HG02852 (cell line): ENCODE measurements at regions not wholly inside any gene's neighbourhood (a gene's known extent, or its start where the extent isn't known, plus 50 kb on each side); places are given as distances from the start of the nearest gene placed in this dataset.

ENCODE experiments used
- ATAC-seq: cut with Tn5 transposase; IDR thresholded peaks from one replicate; pipeline ENCODE4 v1.9.1; 2021; ENCODE audit warnings: mild to moderate bottlenecking, moderate library complexity; ENCODE audit not compliant: unreplicated experiment

- ATAC-seq: no peak
Observed at GRCh38 chr5:171676286-171676944, 109.2 kb upstream of the SMIM23 start.

DNA sequence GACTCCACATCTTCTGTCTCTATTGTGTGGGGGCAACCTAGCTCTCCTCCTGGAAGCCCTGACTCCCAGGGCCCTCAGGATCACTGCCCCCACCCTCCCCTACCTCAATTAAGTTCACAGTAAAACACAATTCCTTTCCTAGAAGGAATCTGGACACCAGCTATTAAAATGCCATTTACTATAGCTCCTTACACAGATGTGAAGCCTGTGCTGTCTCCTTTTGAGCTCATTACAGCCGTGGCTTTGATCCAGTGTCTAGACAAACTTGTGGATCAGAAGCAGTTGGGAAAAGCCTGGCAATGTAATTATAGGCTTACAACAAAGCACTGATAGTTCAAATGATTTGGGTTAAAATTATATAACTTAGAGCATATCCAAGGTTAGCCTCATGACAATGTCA, 107.0 kb upstream of the SMIM23 start:
- no peak for ATAC-seq

GRCh38 chr5:171680485-171680884, 105.1 kb upstream of the SMIM23 start:
- ATAC-seq: no peak

- no peak for ATAC-seq
Observed at GRCh38 chr5:171681061-171681460, 104.6 kb upstream of the SMIM23 start.

- no peak for ATAC-seq
Observed at GRCh38 chr5:171681677-171682076, 103.9 kb upstream of the SMIM23 start.

- no peak for ATAC-seq
Observed at GRCh38 chr5:171682801-171683200, 102.8 kb upstream of the SMIM23 start.

DNA sequence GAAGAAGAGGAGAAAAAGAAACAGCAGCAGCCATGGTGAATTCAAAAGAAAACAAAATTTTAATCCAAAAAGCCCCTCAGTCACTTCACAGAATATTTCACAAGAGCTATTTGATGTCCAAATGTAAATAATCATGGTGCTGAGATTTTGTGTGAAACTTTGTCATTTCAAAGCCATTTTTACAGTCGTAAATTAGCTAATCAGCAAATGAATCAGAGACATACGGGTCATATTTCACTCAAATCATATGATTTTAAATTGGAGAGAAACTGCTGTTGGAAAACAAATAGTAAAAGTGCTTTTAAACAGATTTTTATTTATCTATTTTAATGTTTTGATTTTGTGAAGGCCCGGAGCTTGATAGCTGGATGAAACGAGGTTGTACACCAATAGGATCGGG, 101.4 kb upstream of the SMIM23 start:
- ATAC-seq: no peak

DNA sequence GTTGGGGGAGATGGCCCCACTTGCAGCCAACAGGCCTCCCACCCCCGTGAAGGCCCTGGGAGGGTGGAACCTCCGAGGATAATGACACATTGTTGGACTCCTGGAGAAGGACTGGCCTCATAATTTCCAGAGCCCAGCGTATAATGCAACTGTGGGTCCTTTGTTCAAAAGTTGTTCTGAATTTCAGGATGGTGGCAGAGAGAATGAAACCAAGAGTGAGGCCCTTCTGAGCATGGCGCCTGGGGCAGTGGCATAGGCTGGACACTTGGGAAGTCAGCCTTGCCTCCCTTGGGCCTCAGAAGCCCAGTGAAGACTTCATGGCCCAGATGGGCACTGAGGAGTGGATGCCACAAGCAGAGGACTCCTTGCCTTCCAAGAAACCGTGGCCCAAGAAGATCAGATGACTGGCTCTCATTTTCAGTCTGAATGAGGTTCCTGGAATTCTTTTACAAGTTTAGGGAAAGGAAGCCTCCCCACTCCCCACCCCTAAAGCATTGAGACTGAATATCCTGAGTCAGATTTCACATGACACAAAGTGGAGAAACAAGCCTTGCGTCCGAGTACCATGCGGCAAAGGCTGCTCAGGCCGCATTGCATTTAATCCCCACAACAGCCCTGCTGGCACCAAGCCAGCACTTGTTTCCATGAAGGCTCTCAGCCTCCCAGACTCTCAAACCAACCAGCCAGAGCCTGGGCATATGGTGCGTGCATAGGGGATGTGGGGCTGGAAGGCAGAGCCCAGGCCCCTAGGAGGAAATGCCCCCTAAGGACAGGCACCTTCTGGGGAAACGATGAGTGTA, 96.7 kb upstream of the SMIM23 start:
- ATAC-seq: no peak

DNA sequence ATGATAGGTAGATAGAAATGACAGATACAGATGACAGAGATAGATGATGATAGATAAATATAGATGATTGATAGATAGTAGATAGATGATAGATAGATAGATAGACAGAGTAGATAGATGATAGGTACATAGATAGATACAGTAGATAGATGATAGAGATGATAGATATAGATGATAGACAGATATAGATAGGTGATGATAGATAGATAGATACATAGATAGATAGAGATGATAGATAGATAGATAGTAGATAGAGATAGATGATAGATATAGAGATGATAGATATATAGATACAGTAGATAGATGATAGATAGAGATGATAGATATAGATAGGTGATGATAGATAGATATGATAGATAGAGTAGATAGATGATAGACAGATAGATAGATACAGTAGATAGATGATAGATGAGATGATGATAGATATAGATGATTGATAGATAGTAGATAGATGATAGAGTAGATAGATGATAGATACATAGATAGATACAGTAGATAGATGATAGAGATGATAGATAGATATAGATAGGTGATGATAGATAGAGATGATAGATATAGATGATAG, 95.7 kb upstream of the SMIM23 start:
- no peak for ATAC-seq

DNA sequence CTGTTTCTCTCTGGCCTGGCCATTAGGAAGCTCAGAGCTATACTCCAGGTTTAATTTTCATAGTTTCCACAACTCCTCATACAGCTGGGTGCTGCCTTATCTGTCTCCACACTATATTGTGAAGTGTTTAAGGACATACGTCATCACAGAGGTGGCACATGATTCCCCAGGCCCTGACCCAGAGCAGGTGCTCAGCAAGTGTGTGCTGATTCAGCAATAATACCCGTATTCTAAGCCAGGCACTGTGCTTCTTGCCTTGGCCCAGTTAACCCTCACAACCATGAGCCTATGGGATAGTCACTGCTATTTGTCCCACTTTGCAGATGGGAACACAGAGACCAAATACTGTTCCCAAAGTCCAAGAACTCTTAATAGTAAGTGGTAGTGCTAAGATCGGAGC, 93.5 kb upstream of the SMIM23 start:
- ATAC-seq: no peak

- ATAC-seq: no peak
Observed at GRCh38 chr5:171692936-171693335, 92.7 kb upstream of the SMIM23 start.

GRCh38 chr5:171693412-171693811, 92.2 kb upstream of the SMIM23 start:
- no peak for ATAC-seq

GRCh38 chr5:171695804-171696203, 89.8 kb upstream of the SMIM23 start:
- no peak for ATAC-seq

GRCh38 chr5:171697221-171698102, 88.2 kb upstream of the SMIM23 start:
- ATAC-seq: no peak

GRCh38 chr5:171700318-171700912, 85.2 kb upstream of the SMIM23 start:
- ATAC-seq: no peak

DNA sequence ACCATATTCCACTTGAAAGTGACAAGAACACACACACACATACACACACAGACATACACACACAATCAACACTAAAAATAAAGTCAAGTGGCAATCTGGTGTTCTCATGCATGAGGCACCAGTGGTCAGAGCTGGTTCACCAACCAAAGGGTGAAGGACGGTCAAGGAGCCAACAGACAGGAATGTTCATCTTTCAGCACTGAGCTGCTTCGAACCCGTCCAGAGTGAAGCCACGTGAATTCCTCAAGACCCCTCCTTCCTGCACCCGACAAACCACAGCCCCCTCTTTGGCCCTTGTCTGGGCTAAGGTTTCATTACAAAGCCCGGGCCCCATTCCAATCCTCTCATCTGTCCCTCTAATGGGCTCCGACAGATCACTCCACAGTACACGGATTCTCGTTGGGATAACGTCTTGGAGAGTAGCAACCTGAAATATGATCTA, 84.5 kb upstream of the SMIM23 start:
- no peak for ATAC-seq

GRCh38 chr5:171702135-171702770, 83.4 kb upstream of the SMIM23 start:
- no peak for ATAC-seq

GRCh38 chr5:171703146-171703545, 82.5 kb upstream of the SMIM23 start:
- ATAC-seq: no peak

GRCh38 chr5:171705036-171705435, 80.6 kb upstream of the SMIM23 start:
- no peak for ATAC-seq

DNA sequence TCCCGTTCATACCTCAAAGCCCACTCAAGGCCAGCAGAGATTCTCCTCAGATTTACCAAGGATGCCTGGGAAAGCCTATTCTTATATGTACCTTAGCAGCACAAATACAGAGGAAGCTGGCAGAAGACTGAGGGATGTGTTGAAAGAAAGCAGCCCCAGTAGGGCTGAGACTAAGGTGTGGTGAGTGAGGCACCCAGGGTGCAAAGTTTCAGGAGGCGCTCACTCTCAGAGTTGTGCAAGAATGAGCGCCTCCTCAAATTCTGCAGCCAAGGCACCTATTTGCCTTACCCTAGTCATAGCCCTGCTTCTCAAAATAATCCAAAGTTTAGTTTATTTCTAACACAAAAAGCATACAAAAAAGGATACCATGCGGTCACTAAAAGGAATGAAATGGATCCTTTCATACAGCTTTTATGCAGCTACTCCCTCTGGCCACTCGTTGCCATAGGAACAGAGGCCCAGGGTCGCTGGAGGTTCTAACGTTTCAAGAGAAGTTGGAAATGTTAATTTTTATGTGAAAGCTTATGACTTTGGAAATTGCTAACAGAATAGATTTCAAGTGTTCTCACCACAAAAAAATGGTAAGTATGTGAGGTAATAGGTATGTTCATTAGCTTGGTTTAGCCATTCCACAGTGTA, 79.7 kb upstream of the SMIM23 start:
- no peak for ATAC-seq
